HepG2 (cell line): ENCODE measurements at regions not wholly inside any gene's neighbourhood (a gene's known extent, or its start where the extent isn't known, plus 50 kb on each side); places are given as distances from the start of the nearest gene placed in this dataset.

ENCODE experiments used
- BCL6 ChIP-seq: IDR thresholded peaks from 2 replicates; pipeline ENCODE4 v1.6.1; 2016; ENCODE audit warnings: missing genetic modification reagents, missing compliant biosample characterization
- HDAC2 ChIP-seq: sonication (generic); formaldehyde crosslinking; IDR thresholded peaks from 2 replicates; pipeline ENCODE4 v1.4.0; 2020; ENCODE audit warnings: missing genetic modification reagents
- MAZ ChIP-seq, 2 experiments: sonication (generic) in 1 of 2; formaldehyde crosslinking in 1 of 2; IDR thresholded peaks; 2 replicates each; pipeline versions ENCODE4 v1.5.0 to v1.6.1; 2012 to 2020; ENCODE audit warnings: low read depth in 2 of 2, mild to moderate bottlenecking in 2 of 2, borderline replicate concordance in 1 of 2, improper control_type of control experiment in 1 of 2, low read length in 1 of 2, missing genetic modification reagents in 1 of 2, moderate library complexity in 1 of 2
- POLR2AphosphoS5 ChIP-seq: IDR thresholded peaks from 2 replicates; pipeline ENCODE4 v1.6.1; 2012; ENCODE audit warnings: low read depth, low read length
- PRDM10 ChIP-seq: sonication (generic); formaldehyde crosslinking; IDR thresholded peaks from 2 replicates; pipeline ENCODE4 v1.4.0; 2020; ENCODE audit warnings: low read depth, missing genetic modification reagents
- ZBTB49 ChIP-seq: sonication (generic); formaldehyde crosslinking; IDR thresholded peaks from 2 replicates; pipeline ENCODE4 v1.4.0; 2020; ENCODE audit warnings: missing genetic modification reagents, borderline replicate concordance
- ZNF253 ChIP-seq: sonication (generic); formaldehyde crosslinking; IDR thresholded peaks from 2 replicates; pipeline ENCODE4 v1.8.0; 2022; ENCODE audit warnings: mild to moderate bottlenecking, missing genetic modification reagents, borderline replicate concordance
- ZZZ3 ChIP-seq: sonication (generic); formaldehyde crosslinking; IDR thresholded peaks from 2 replicates; pipeline ENCODE4 v1.4.0; 2020; ENCODE audit warnings: missing genetic modification reagents, mild to moderate bottlenecking, borderline replicate concordance
- TF ChIP-seq, protein P1 (sequence below): sonication (generic); formaldehyde crosslinking; conservative IDR thresholded peaks from 2 replicates; pipeline ENCODE4 v1.4.0; 2020; ENCODE audit warnings: missing genetic modification reagents
- TF ChIP-seq, protein P2 (sequence below): sonication (generic); formaldehyde crosslinking; IDR thresholded peaks from 2 replicates; pipeline ENCODE4 v1.5.0; 2020; ENCODE audit warnings: mild to moderate bottlenecking, missing genetic modification reagents, moderate library complexity

DNA sequence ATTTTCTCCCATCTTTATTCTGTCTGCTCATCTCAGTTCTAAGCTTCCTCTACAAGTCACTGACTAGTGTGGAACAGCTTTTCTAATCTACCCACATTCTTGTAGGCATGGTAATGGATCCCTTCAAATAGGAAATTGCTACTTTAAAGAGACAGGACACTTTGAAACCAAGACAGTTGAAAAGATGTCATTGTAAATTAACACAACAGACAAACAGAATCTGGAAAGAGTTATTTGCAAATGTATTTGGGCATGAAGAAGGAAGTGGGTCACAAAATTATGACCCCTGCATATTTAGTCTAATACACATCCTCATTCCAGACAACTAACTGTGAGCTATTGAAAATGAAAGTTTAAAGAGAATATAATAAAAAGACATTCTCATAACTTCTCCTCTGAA lies 298.2 kb upstream of the MARCKS start:
- TF ChIP-seq HDAC2 (CRISPR knock-in tag) (no peak), ZBTB49 (CRISPR knock-in tag) (no peak), BCL6 (no peak), MAZ (IDR thresholded peaks at IDR 0.05; ENCODE audit: borderline replicate concordance, low read depth, low read length) (no peak), MAZ (CRISPR knock-in tag; IDR thresholded peaks at IDR 0.05; ENCODE audit: low read depth) (no peak), PRDM10 (CRISPR knock-in tag) (no peak), ZZZ3 (CRISPR knock-in tag) (no peak), POLR2AphosphoS5 (no peak), ZNF253 (no peak)
- TF ChIP-seq, protein P1, sequence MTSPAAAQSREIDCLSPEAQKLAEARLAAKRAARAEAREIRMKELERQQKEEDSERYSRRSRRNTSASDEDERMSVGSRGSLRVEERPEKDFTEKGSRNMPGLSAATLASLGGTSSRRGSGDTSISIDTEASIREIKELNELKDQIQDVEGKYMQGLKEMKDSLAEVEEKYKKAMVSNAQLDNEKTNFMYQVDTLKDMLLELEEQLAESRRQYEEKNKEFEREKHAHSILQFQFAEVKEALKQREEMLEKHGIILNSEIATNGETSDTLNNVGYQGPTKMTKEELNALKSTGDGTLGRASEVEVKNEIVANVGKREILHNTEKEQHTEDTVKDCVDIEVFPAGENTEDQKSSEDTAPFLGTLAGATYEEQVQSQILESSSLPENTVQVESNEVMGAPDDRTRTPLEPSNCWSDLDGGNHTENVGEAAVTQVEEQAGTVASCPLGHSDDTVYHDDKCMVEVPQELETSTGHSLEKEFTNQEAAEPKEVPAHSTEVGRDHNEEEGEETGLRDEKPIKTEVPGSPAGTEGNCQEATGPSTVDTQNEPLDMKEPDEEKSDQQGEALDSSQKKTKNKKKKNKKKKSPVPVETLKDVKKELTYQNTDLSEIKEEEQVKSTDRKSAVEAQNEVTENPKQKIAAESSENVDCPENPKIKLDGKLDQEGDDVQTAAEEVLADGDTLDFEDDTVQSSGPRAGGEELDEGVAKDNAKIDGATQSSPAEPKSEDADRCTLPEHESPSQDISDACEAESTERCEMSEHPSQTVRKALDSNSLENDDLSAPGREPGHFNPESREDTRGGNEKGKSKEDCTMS (CRISPR knock-in tag): no peak
- TF ChIP-seq, protein P2, sequence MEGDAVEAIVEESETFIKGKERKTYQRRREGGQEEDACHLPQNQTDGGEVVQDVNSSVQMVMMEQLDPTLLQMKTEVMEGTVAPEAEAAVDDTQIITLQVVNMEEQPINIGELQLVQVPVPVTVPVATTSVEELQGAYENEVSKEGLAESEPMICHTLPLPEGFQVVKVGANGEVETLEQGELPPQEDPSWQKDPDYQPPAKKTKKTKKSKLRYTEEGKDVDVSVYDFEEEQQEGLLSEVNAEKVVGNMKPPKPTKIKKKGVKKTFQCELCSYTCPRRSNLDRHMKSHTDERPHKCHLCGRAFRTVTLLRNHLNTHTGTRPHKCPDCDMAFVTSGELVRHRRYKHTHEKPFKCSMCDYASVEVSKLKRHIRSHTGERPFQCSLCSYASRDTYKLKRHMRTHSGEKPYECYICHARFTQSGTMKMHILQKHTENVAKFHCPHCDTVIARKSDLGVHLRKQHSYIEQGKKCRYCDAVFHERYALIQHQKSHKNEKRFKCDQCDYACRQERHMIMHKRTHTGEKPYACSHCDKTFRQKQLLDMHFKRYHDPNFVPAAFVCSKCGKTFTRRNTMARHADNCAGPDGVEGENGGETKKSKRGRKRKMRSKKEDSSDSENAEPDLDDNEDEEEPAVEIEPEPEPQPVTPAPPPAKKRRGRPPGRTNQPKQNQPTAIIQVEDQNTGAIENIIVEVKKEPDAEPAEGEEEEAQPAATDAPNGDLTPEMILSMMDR: no peak
